ENCODE measurements at regions not wholly inside any gene's neighbourhood (a gene's known extent, or its start where the extent isn't known, plus 50 kb on each side); places are given as distances from the start of the nearest gene placed in this dataset.

DNA sequence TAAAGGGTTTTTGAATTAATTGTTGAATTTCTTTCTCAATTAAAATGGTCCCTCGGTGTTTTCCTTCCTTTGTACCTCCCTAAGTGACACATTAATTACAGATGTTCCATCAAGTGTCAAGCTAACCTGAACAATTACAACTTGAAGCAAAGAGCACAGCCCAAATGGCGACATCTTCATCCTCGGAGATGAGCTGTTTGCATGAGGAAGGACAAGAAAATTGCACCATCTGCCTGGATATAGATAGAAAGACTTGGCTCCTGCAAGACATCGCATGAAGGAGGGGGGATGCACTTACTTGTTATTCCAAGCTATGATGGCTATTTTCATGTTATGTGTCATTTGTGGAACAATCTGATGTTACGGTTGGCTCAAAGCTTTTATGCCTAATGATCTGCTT is 86.4 kb upstream of the ZKSCAN2 start (continued):
- TF ChIP-seq, protein P1, sequence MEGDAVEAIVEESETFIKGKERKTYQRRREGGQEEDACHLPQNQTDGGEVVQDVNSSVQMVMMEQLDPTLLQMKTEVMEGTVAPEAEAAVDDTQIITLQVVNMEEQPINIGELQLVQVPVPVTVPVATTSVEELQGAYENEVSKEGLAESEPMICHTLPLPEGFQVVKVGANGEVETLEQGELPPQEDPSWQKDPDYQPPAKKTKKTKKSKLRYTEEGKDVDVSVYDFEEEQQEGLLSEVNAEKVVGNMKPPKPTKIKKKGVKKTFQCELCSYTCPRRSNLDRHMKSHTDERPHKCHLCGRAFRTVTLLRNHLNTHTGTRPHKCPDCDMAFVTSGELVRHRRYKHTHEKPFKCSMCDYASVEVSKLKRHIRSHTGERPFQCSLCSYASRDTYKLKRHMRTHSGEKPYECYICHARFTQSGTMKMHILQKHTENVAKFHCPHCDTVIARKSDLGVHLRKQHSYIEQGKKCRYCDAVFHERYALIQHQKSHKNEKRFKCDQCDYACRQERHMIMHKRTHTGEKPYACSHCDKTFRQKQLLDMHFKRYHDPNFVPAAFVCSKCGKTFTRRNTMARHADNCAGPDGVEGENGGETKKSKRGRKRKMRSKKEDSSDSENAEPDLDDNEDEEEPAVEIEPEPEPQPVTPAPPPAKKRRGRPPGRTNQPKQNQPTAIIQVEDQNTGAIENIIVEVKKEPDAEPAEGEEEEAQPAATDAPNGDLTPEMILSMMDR (IDR thresholded peaks at IDR 0.05), result no peak

DNA sequence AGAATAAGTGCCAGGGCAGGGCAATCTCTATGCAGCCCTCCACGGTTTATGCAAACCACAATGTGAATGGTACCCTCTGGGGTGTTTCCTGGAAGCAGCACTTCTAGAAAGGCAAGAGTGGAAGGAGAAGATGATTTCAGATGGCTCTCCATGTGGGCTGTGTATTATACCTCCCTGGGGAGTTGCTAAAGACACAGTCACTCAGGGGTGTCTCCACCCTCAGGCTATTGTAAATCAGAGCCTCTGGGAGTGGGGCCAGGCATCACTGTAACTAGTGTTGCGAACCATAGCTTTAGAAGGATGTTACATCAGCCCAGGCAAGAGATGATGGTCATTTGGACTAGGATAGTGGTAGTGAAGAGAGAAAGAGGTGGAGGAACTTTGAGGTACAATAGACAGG is 83.3 kb upstream of the ZKSCAN2 start:
- Histone ChIP-seq H3K9me2 (no peaks in the 10 kb centered on the region), H3K4me3 (ENCODE audit: low read depth in 2 of 2, low read length in 1 of 2) (no peak overlapping the region), H3K36me3 (replicated peaks in 1 of 2; ENCODE audit: control insufficient read depth in 1 of 2, insufficient read depth in 2 of 2, low read length in 1 of 2) (no peaks in the 10 kb centered on the region), H3K9ac (no peak overlapping the region), H4K20me1 (ENCODE audit: insufficient read depth) (no peaks in the 10 kb centered on the region), H3K4me2 (no peak overlapping the region), H3K4me1 (ENCODE audit: control insufficient read depth in 1 of 2, insufficient read depth in 2 of 2, low read depth in 1 of 2, low read length in 1 of 2) (no peaks in the 10 kb centered on the region), H2AFZ (ENCODE audit: low read depth) (no peak overlapping the region), H3K79me2 (ENCODE audit: insufficient read depth) (no peaks in the 10 kb centered on the region), H3K27ac (ENCODE audit: low read depth in 2 of 2, low read length in 1 of 2) (no peak overlapping the region), H3F3A (replicated peaks; ENCODE audit: insufficient read depth) (no peaks in the 10 kb centered on the region), H3K9me3 (no peaks in the 10 kb centered on the region), H3K27me3 (ENCODE audit: insufficient read depth) (no peaks in the 10 kb centered on the region)
- CTCF ChIA-PET, result no interaction called here
- no peak for DNase-seq
- WGBS (ENCODE audit: low lambda C conversion rate), result 0% methylated on average over 2 of the region's 2 CpGs
- no peak for TF ChIP-seq GATA2 (CRISPR knock-in tag; IDR thresholded peaks at IDR 0.05)
- TF ChIP-seq FOXM1 (IDR thresholded peaks at IDR 0.05; ENCODE audit: low read depth), result no peak
- TF ChIP-seq, protein P2, sequence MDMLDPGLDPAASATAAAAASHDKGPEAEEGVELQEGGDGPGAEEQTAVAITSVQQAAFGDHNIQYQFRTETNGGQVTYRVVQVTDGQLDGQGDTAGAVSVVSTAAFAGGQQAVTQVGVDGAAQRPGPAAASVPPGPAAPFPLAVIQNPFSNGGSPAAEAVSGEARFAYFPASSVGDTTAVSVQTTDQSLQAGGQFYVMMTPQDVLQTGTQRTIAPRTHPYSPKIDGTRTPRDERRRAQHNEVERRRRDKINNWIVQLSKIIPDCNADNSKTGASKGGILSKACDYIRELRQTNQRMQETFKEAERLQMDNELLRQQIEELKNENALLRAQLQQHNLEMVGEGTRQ (IDR thresholded peaks at IDR 0.05; ENCODE audit: borderline replicate concordance, low read depth, low read length), result no peak
- TF ChIP-seq, protein P3, sequence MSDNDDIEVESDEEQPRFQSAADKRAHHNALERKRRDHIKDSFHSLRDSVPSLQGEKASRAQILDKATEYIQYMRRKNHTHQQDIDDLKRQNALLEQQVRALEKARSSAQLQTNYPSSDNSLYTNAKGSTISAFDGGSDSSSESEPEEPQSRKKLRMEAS (IDR thresholded peaks at IDR 0.05; ENCODE audit: low read depth), result no peak
- TF ChIP-seq, protein P1 (IDR thresholded peaks at IDR 0.05), result no peak
- TF ChIP-seq MXI1 (IDR thresholded peaks at IDR 0.05; ENCODE audit: low read depth, low read length), result no peak
- no peak for TF ChIP-seq RFX5 (IDR thresholded peaks at IDR 0.05; ENCODE audit: low read length)
- POLR2A ChIA-PET, result no interaction called here

DNA sequence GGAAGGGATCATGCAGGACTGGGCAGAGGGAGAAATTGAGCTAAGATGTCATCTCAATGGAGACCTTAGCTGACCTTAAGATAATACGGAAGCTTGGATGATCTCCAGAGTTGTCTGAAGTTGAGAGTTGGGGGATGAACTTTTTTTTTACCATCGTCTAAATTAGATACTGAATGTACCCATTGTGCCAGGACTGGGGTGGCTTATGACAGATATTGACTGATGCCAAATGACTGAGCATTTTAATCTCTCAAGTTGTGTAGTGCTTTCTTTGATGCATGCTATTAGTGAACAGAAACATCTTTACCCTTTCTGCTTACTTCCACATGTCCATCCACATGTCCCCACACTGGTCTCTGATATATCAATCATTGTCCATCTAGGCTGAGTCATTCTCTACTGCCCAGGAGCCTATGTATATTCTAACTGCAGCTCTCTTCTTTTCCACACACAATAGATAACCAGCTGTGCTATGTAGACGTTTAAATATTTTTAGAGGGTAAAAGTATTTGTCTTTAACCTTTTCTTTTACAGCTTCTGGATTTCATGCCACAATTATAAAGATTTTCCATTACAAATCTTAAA is 60.2 kb upstream of the ZKSCAN2 start:
- no peak overlapping the region for H3K4me2 ChIP-seq
- H2AFZ ChIP-seq (ENCODE audit: low read depth), result no peak overlapping the region
- no peak for TF ChIP-seq JUND (IDR thresholded peaks at IDR 0.05)
- TF ChIP-seq GABPA (IDR thresholded peaks at IDR 0.05; ENCODE audit: low read depth), result no peak
- H3K4me1 ChIP-seq (ENCODE audit: control insufficient read depth in 1 of 2, insufficient read depth in 2 of 2, low read depth in 1 of 2, low read length in 1 of 2), result no peaks in the 10 kb centered on the region
- H3K4me3 ChIP-seq (ENCODE audit: low read depth in 2 of 2, low read length in 1 of 2), result no peak overlapping the region
- H3K36me3 ChIP-seq (replicated peaks in 1 of 2; ENCODE audit: control insufficient read depth in 1 of 2, insufficient read depth in 2 of 2, low read length in 1 of 2), result no peaks in the 10 kb centered on the region
- no peaks in the 10 kb centered on the region for H3K27me3 ChIP-seq (ENCODE audit: insufficient read depth)
- no peak overlapping the region for H3K9ac ChIP-seq
- 32% methylated on average over 3 of the region's 3 CpGs for WGBS (ENCODE audit: low lambda C conversion rate)
- ChIA-PET CTCF (no interaction called here), POLR2A (no interaction called here)
- no peaks in the 10 kb centered on the region for H4K20me1 ChIP-seq (ENCODE audit: insufficient read depth)
- 0 out of 2 replicates have a peak, but pooled peaks cover 4% of the 10 kb centered on the region for H3K9me3 ChIP-seq
- no peak for DNase-seq
- no peaks in the 10 kb centered on the region for H3K9me2 ChIP-seq
- H3K27ac ChIP-seq (ENCODE audit: low read depth in 2 of 2, low read length in 1 of 2), result no peak overlapping the region
- no peaks in the 10 kb centered on the region for H3K79me2 ChIP-seq (ENCODE audit: insufficient read depth)
- H3F3A ChIP-seq (replicated peaks; ENCODE audit: insufficient read depth), result no peaks in the 10 kb centered on the region

Measured in SK-N-SH (cell line).